ENCODE measurements at regions not wholly inside any gene's neighbourhood (a gene's known extent, or its start where the extent isn't known, plus 50 kb on each side); places are given as distances from the start of the nearest gene placed in this dataset.

DNA sequence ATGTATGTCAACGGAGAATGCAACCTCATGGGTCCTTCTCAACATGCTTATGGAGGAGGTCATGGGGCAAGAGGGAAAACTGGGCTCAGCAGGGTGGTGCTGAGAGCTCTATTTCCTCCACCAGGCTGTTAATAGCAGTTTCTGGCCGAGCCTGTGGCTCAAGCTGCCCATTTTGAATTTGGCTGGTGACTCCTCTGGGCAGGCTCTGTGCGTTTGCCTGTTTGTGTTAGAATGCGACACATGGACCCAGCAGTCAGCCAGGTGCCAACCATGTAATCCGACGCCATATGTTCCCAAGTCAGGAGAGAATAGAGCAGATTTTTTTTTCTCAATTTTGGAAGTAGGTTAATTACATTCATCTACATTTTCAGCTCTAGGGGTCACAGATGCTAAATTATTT lies 387.7 kb upstream of the CLINT1 start:
- TF ChIP-seq, protein P1, sequence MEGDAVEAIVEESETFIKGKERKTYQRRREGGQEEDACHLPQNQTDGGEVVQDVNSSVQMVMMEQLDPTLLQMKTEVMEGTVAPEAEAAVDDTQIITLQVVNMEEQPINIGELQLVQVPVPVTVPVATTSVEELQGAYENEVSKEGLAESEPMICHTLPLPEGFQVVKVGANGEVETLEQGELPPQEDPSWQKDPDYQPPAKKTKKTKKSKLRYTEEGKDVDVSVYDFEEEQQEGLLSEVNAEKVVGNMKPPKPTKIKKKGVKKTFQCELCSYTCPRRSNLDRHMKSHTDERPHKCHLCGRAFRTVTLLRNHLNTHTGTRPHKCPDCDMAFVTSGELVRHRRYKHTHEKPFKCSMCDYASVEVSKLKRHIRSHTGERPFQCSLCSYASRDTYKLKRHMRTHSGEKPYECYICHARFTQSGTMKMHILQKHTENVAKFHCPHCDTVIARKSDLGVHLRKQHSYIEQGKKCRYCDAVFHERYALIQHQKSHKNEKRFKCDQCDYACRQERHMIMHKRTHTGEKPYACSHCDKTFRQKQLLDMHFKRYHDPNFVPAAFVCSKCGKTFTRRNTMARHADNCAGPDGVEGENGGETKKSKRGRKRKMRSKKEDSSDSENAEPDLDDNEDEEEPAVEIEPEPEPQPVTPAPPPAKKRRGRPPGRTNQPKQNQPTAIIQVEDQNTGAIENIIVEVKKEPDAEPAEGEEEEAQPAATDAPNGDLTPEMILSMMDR (IDR thresholded peaks at IDR 0.05; ENCODE audit: borderline replicate concordance, extremely low read depth, low read length, poor library complexity, severe bottlenecking): no peak
- no peak for TF ChIP-seq EZH2 (IDR thresholded peaks at IDR 0.05; ENCODE audit: borderline replicate concordance, low read depth, low read length, severe bottlenecking)
